ENCODE measurements at regions not wholly inside any gene's neighbourhood (a gene's known extent, or its start where the extent isn't known, plus 50 kb on each side); places are given as distances from the start of the nearest gene placed in this dataset.

- TF ChIP-seq EP300 (IDR thresholded peaks at IDR 0.05) (no peak), POLR2A (IDR thresholded peaks at IDR 0.05) (no peak)
- TF ChIP-seq, protein P1, sequence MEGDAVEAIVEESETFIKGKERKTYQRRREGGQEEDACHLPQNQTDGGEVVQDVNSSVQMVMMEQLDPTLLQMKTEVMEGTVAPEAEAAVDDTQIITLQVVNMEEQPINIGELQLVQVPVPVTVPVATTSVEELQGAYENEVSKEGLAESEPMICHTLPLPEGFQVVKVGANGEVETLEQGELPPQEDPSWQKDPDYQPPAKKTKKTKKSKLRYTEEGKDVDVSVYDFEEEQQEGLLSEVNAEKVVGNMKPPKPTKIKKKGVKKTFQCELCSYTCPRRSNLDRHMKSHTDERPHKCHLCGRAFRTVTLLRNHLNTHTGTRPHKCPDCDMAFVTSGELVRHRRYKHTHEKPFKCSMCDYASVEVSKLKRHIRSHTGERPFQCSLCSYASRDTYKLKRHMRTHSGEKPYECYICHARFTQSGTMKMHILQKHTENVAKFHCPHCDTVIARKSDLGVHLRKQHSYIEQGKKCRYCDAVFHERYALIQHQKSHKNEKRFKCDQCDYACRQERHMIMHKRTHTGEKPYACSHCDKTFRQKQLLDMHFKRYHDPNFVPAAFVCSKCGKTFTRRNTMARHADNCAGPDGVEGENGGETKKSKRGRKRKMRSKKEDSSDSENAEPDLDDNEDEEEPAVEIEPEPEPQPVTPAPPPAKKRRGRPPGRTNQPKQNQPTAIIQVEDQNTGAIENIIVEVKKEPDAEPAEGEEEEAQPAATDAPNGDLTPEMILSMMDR (IDR thresholded peaks at IDR 0.05), result no peak
These were observed 106.4 kb downstream of the SLC25A47 start for GRCh38 chr14:100429537-100429936.
